GM12878 (cell line): ENCODE measurements at regions not wholly inside any gene's neighbourhood (a gene's known extent, or its start where the extent isn't known, plus 50 kb on each side); places are given as distances from the start of the nearest gene placed in this dataset.

Experiments used
- CUX1 ChIP-seq: IDR thresholded peaks from 2 replicates; pipeline ENCODE4 v1.6.1; 2012; ENCODE audit warnings: improper control_type of control experiment, low read depth, low read length; ENCODE audit not compliant: insufficient replicate concordance
- MEF2A ChIP-seq: IDR thresholded peaks from 2 replicates; pipeline ENCODE4 v1.6.1; 2011; ENCODE audit warnings: low read depth, mild to moderate bottlenecking, low read length, moderate library complexity; ENCODE audit not compliant: insufficient read depth
- REST ChIP-seq: IDR thresholded peaks from 2 replicates; pipeline ENCODE4 v1.6.1; 2012; ENCODE audit warnings: mild to moderate bottlenecking, low read depth, low read length
- STAT1 ChIP-seq: fragments of 450-650 bp; conservative IDR thresholded peaks from 2 replicates; pipeline ENCODE4 v1.6.1; 2014; ENCODE audit warnings: antibody characterized with exemption, mild to moderate bottlenecking
- ZSCAN29 ChIP-seq: fragments of 450-650 bp; IDR thresholded peaks from 2 replicates; pipeline ENCODE4 v1.6.1; 2017; ENCODE audit warnings: mild to moderate bottlenecking, moderate library complexity

GRCh38 chr18:55114876-55115275 lies 155.6 kb upstream of the CCDC68 start (continued):
- TF ChIP-seq MEF2A (no peak), REST (no peak), STAT1 (no peak), ZSCAN29 (no peak), CUX1 (no peak)
- TF ChIP-seq, all 136 proteins: peak for 0
